CD4-positive, alpha-beta T cell (primary cell): ENCODE measurements at regions not wholly inside any gene's neighbourhood (a gene's known extent, or its start where the extent isn't known, plus 50 kb on each side); places are given as distances from the start of the nearest gene placed in this dataset.

Source experiments
- ATAC-seq: fragments of 200-7000 bp; cut with Tn5 transposase; one replicate; pipeline ENCODE4 v1.10.0; 2022; ENCODE audit warnings: mild to moderate bottlenecking; ENCODE audit not compliant: poor library complexity
- CTCF ChIA-PET: fragments of 350-600 bp; sonication (Branson Sonifier 250); formaldehyde crosslinking; loops from one replicate; lab custom pipeline; 2021; ENCODE audit warnings: antibody characterized with exemption, inconsistent platforms; lab: Charles Lee
- POLR2A ChIA-PET: fragments of 350-600 bp; sonication (Branson Sonifier 250); formaldehyde crosslinking; loops from one replicate; lab custom pipeline; 2021; ENCODE audit warnings: antibody characterized with exemption, inconsistent platforms; lab: Charles Lee
- DNase-seq, 14 experiments: peaks; one replicate each; pipeline ENCODE4 v3.0.0-alpha.2; 2013 to 2020; ENCODE audit warnings: mixed read lengths in 2 of 14
- H3K27ac ChIP-seq, 2 donors: one replicate each; pipeline versions ENCODE4 v1.5.1 to v1.7.0; 2013; ENCODE audit warnings: low read length in 2 of 2, low read depth in 1 of 2, mild to moderate bottlenecking in 1 of 2
- H3K27me3 ChIP-seq, 2 experiments: 1 replicate in 1 of 2; 2 replicates in 1 of 2; pipeline versions ENCODE4 v1.6.1 to v1.7.0; 2013; ENCODE audit warnings: low read length in 2 of 2, control low read depth in 1 of 2, mild to moderate bottlenecking in 1 of 2, moderate library complexity in 1 of 2; ENCODE audit not compliant: insufficient read depth in 2 of 2, control insufficient read depth in 1 of 2
- H3K36me3 ChIP-seq: one replicate; pipeline ENCODE4 v1.6.1; 2013; ENCODE audit warnings: low read length, control low read depth; ENCODE audit not compliant: insufficient read depth
- H3K4me1 ChIP-seq: one replicate; pipeline ENCODE4 v1.6.1; 2013; ENCODE audit warnings: low read length, control low read depth; ENCODE audit not compliant: insufficient read depth
- H3K4me3 ChIP-seq: one replicate; pipeline ENCODE4 v1.5.1; 2013; ENCODE audit warnings: mild to moderate bottlenecking, low read length, moderate library complexity
- H3K9me3 ChIP-seq, 2 experiments: 1 replicate in 1 of 2; 2 replicates in 1 of 2; pipeline versions ENCODE4 v1.6.1 to v1.7.0; 2013; ENCODE audit warnings: low read length in 2 of 2, mild to moderate bottlenecking in 2 of 2, control low read depth in 1 of 2, moderate library complexity in 1 of 2; ENCODE audit not compliant: control insufficient read depth in 1 of 2, insufficient read depth in 1 of 2
- H3K27ac Mint-ChIP-seq: one replicate; pipeline ENCODE4 v1.8.0; 2020; ENCODE audit warnings: mixed read lengths
- H3K27me3 Mint-ChIP-seq: one replicate; pipeline ENCODE4 v1.8.0; 2021; ENCODE audit warnings: mixed read lengths
- H3K36me3 Mint-ChIP-seq: one replicate; pipeline ENCODE4 v1.8.0; 2021; ENCODE audit warnings: low read depth, mixed read lengths
- H3K4me1 Mint-ChIP-seq: one replicate; pipeline ENCODE4 v1.8.0; 2021; ENCODE audit warnings: low read depth, mixed read lengths
- H3K4me3 Mint-ChIP-seq: one replicate; pipeline ENCODE4 v1.8.0; 2020; ENCODE audit warnings: mild to moderate bottlenecking, mixed read lengths
- H3K9me3 Mint-ChIP-seq: one replicate; pipeline ENCODE4 v1.8.0; 2020; ENCODE audit warnings: mixed read lengths
- CTCF ChIP-seq: fragments of 200-600 bp; IDR thresholded peaks from one replicate; pipeline ENCODE4 v1.8.0; 2022; ENCODE audit warnings: antibody characterized with exemption, mild to moderate bottlenecking
- intact Hi-C, 2 experiments: fragments of 100-400 bp; cut with DNase I in 1 of 2; cut with micrococcal nuclease in 1 of 2; formaldehyde crosslinking; loops; one replicate each; pipeline versions ENCODE4 v1.15.1 to v1.9.0; 2023 to 2025; cut with DNase I, micrococcal nuclease

- H3K4me1 ChIP-seq, result no peaks in the 10 kb centered on the region
- Mint-ChIP-seq H3K36me3 (no peaks in the 10 kb centered on the region), H3K27ac (no peak overlapping the region), H3K27me3 (no peaks in the 10 kb centered on the region), H3K4me3 (no peak overlapping the region), H3K4me1 (no peaks in the 10 kb centered on the region), H3K9me3 (peaks cover 9% of the 10 kb centered on the region)
- DNase-seq, result no peak
- no peak overlapping the region for H3K27ac ChIP-seq
- no peak overlapping the region for H3K4me3 ChIP-seq
- no peaks in the 10 kb centered on the region for H3K36me3 ChIP-seq
- intact Hi-C loops, result no loop called here
- no peak for ATAC-seq
- CTCF ChIA-PET, result no interaction called here
- peaks cover 0 to 3% of the 10 kb centered on the region in 2 experiments for H3K9me3 ChIP-seq
- no peak for TF ChIP-seq CTCF
- POLR2A ChIA-PET, result no interaction called here
- H3K27me3 ChIP-seq, result no peaks in the 10 kb centered on the region
Measured at GRCh38 chr14:28690029-28690692, 76.4 kb upstream of the FOXG1 start.

- H3K36me3 ChIP-seq, result no peaks in the 10 kb centered on the region
- H3K27me3 ChIP-seq, result no peaks in the 10 kb centered on the region
- POLR2A ChIA-PET, result no interaction called here
- no peaks in the 10 kb centered on the region for H3K27me3 Mint-ChIP-seq
- no peak overlapping the region for H3K27ac Mint-ChIP-seq
- no peaks in the 10 kb centered on the region for H3K4me1 ChIP-seq
- H3K36me3 Mint-ChIP-seq, result no peaks in the 10 kb centered on the region
- no peak overlapping the region for H3K4me3 ChIP-seq
- H3K4me3 Mint-ChIP-seq, result no peak overlapping the region
- ATAC-seq (no peak), DNase-seq (no peak)
- peaks cover 14% of the 10 kb centered on the region for H3K9me3 Mint-ChIP-seq
- TF ChIP-seq CTCF, result no peak
- CTCF ChIA-PET, result no interaction called here
- peaks cover 0 to 3% of the 10 kb centered on the region in 2 experiments for H3K9me3 ChIP-seq
- H3K4me1 Mint-ChIP-seq, result no peaks in the 10 kb centered on the region
- intact Hi-C loops, result no loop called here
- H3K27ac ChIP-seq, result no peak overlapping the region
Measured at GRCh38 chr14:28695109-28695508, 71.5 kb upstream of the FOXG1 start.

GRCh38 chr14:28701733-28702132, 64.9 kb upstream of the FOXG1 start:
- no peaks in the 10 kb centered on the region for H3K27me3 ChIP-seq
- H3K36me3 ChIP-seq, result no peaks in the 10 kb centered on the region
- ChIA-PET CTCF (no interaction called here), POLR2A (no interaction called here)
- H3K4me3 ChIP-seq, result no peak overlapping the region
- no peaks in the 10 kb centered on the region for H3K4me1 Mint-ChIP-seq
- intact Hi-C loops, result no loop called here
- no peak for TF ChIP-seq CTCF
- peaks cover 4 to 6% of the 10 kb centered on the region in 2 experiments for H3K9me3 ChIP-seq
- H3K27ac ChIP-seq, result no peak overlapping the region
- H3K4me1 ChIP-seq, result no peaks in the 10 kb centered on the region
- DNase-seq, result no peak
- ATAC-seq, result no peak
- H3K4me3 Mint-ChIP-seq, result no peak overlapping the region
- peaks cover 9% of the 10 kb centered on the region for H3K9me3 Mint-ChIP-seq
- no peak overlapping the region for H3K27ac Mint-ChIP-seq
- no peaks in the 10 kb centered on the region for H3K36me3 Mint-ChIP-seq
- no peaks in the 10 kb centered on the region for H3K27me3 Mint-ChIP-seq
